SK-N-SH (cell line): ENCODE measurements at regions not wholly inside any gene's neighbourhood (a gene's known extent, or its start where the extent isn't known, plus 50 kb on each side); places are given as distances from the start of the nearest gene placed in this dataset.

Experiments used
- CTCF ChIA-PET: fragments of 300-600, 350-600 bp; formaldehyde crosslinking; extraction: SDS; loops from one replicate; lab custom pipeline; 2021; lab: Yijun Ruan, JAX
- POLR2A ChIA-PET: fragments of 350-600 bp; sonication (Branson Sonifier 250); formaldehyde crosslinking; extraction: SDS; loops from one replicate; lab custom pipeline; 2020; ENCODE audit warnings: antibody characterized with exemption, inconsistent platforms; lab: Yijun Ruan, JAX
- DNase-seq: peaks from one replicate; pipeline ENCODE4 v3.0.0; 2012
- H2AFZ ChIP-seq: fragments of 200-600 bp; sonication (generic); 2 replicates; pipeline ENCODE4 v1.8.1; 2016; ENCODE audit warnings: antibody characterized with exemption, mild to moderate bottlenecking, low read depth
- H3F3A ChIP-seq: fragments of 200-600 bp; sonication (generic); replicated peaks from 2 replicates; pipeline ENCODE3; 2016; ENCODE audit warnings: antibody characterized with exemption, mild to moderate bottlenecking; ENCODE audit not compliant: insufficient read depth
- H3K27ac ChIP-seq, 2 experiments: fragments of 200-500 bp in 1 of 2; fragments of 200-600 bp in 1 of 2; sonication (Bioruptor generic) in 1 of 2; sonication (generic), shearing (Covaris generic) in 1 of 2; 2 replicates each; pipeline versions ENCODE4 v1.5.1 to v1.6.1; 2014 to 2016; ENCODE audit warnings: low read depth in 2 of 2, inconsistent platforms in 1 of 2, low read length in 1 of 2, mild to moderate bottlenecking in 1 of 2, mixed read lengths in 1 of 2
- H3K27me3 ChIP-seq: fragments of 200-600 bp; sonication (generic), shearing (Covaris generic); 2 replicates; pipeline ENCODE4 v1.6.1; 2016; ENCODE audit warnings: mixed run types; ENCODE audit not compliant: insufficient read depth
- H3K36me3 ChIP-seq, 2 experiments: fragments of 200-500 bp in 1 of 2; fragments of 200-600 bp in 1 of 2; sonication (Bioruptor generic) in 1 of 2; sonication (generic) in 1 of 2; replicated peaks in 1 of 2; 2 replicates each; pipeline versions ENCODE3 to v1.5.1; 2014 to 2016; ENCODE audit warnings: low read length in 1 of 2, mild to moderate bottlenecking in 1 of 2; ENCODE audit not compliant: insufficient read depth in 2 of 2, control insufficient read depth in 1 of 2
- H3K4me1 ChIP-seq, 2 experiments: fragments of 200-500 bp in 1 of 2; fragments of 200-600 bp in 1 of 2; sonication (Bioruptor generic) in 1 of 2; sonication (generic), shearing (Covaris generic) in 1 of 2; 2 replicates each; pipeline versions ENCODE4 v1.5.1 to v1.6.1; 2014 to 2016; ENCODE audit warnings: low read depth in 1 of 2, low read length in 1 of 2, mixed run types in 1 of 2; ENCODE audit not compliant: insufficient read depth in 2 of 2, control insufficient read depth in 1 of 2
- H3K4me2 ChIP-seq: fragments of 200-600 bp; sonication (generic), shearing (Covaris generic); 2 replicates; pipeline ENCODE4 v1.6.1; 2017; ENCODE audit warnings: mixed run types
- H3K4me3 ChIP-seq, 2 experiments: fragments of 200-500 bp in 1 of 2; fragments of 200-600 bp in 1 of 2; sonication (Bioruptor generic) in 1 of 2; sonication (generic), shearing (Covaris generic) in 1 of 2; 2 replicates each; pipeline versions ENCODE4 v1.5.1 to v1.8.1; 2014 to 2016; ENCODE audit warnings: low read depth in 2 of 2, inconsistent platforms in 1 of 2, low read length in 1 of 2, mild to moderate bottlenecking in 1 of 2, mixed read lengths in 1 of 2, moderate library complexity in 1 of 2
- H3K79me2 ChIP-seq: fragments of 200-600 bp; sonication (generic); 2 replicates; pipeline ENCODE4 v1.8.1; 2017; ENCODE audit warnings: mild to moderate bottlenecking; ENCODE audit not compliant: insufficient read depth
- H3K9ac ChIP-seq: fragments of 200-600 bp; sonication (generic); 2 replicates; pipeline ENCODE4 v1.6.1; 2017; ENCODE audit warnings: mixed run types
- H3K9me2 ChIP-seq: fragments of 200-600 bp; sonication (generic); 2 replicates; pipeline ENCODE4 v1.6.1; 2017; ENCODE audit warnings: mixed run types
- H3K9me3 ChIP-seq: fragments of 200-600 bp; sonication (generic); 2 replicates; pipeline ENCODE4 v1.6.1; 2017; ENCODE audit warnings: mixed run types, mild to moderate bottlenecking, moderate library complexity
- H4K20me1 ChIP-seq: fragments of 200-600 bp; sonication (generic); 2 replicates; pipeline ENCODE4 v1.6.1; 2017; ENCODE audit warnings: mild to moderate bottlenecking, mixed run types; ENCODE audit not compliant: insufficient read depth
- CHD2 ChIP-seq: fragments of 150-350 bp; IDR thresholded peaks from 2 replicates; pipeline ENCODE4 v1.6.1; 2018; ENCODE audit warnings: low read length; ENCODE audit not compliant: partially characterized antibody
- EZH2phosphoT487 ChIP-seq: fragments of 200-600 bp; sonication (generic); IDR thresholded peaks from 2 replicates; pipeline ENCODE4 v1.6.1; 2017; ENCODE audit warnings: low read depth, mixed run types, mild to moderate bottlenecking, antibody characterized with exemption, moderate library complexity, borderline replicate concordance
- FOSL2 ChIP-seq: IDR thresholded peaks from 2 replicates; pipeline ENCODE4 v1.4.0; 2012; ENCODE audit warnings: low read depth, mild to moderate bottlenecking, moderate library complexity, borderline replicate concordance
- FOXJ3 ChIP-seq: sonication (generic); formaldehyde crosslinking; IDR thresholded peaks from 2 replicates; pipeline ENCODE4 v1.5.1; 2020; ENCODE audit warnings: mild to moderate bottlenecking, missing genetic modification reagents
- GATA2 ChIP-seq: sonication (generic); formaldehyde crosslinking; IDR thresholded peaks from 2 replicates; pipeline ENCODE4 v1.5.0; 2020; ENCODE audit warnings: mild to moderate bottlenecking, missing genetic modification reagents
- JUND ChIP-seq: IDR thresholded peaks from 2 replicates; pipeline ENCODE4 v1.4.0; 2012
- MAX ChIP-seq: IDR thresholded peaks from 2 replicates; pipeline ENCODE4 v1.4.0; 2012; ENCODE audit warnings: low read depth
- MEF2A ChIP-seq: IDR thresholded peaks from 2 replicates; pipeline ENCODE4 v1.4.0; 2012; ENCODE audit warnings: low read depth, borderline replicate concordance
- MXI1 ChIP-seq: IDR thresholded peaks from 2 replicates; pipeline ENCODE4 v1.6.1; 2012; ENCODE audit warnings: mild to moderate bottlenecking, low read depth, low read length, improper control_type of control experiment
- NFIC ChIP-seq: IDR thresholded peaks from 2 replicates; pipeline ENCODE4 v1.4.0; 2012; ENCODE audit warnings: borderline replicate concordance
- PBX3 ChIP-seq: IDR thresholded peaks from 2 replicates; pipeline ENCODE4; 2012
- RXRA ChIP-seq: IDR thresholded peaks from 2 replicates; pipeline ENCODE4 v1.4.0; 2012; ENCODE audit warnings: low read depth, mild to moderate bottlenecking, borderline replicate concordance
- TAF1 ChIP-seq: IDR thresholded peaks from 2 replicates; pipeline ENCODE4 v1.6.1; 2012; ENCODE audit warnings: low read depth, mild to moderate bottlenecking, low read length, moderate library complexity, borderline replicate concordance
- TEAD4 ChIP-seq: IDR thresholded peaks from 2 replicates; pipeline ENCODE4 v1.4.0; 2012; ENCODE audit warnings: mild to moderate bottlenecking, borderline replicate concordance; ENCODE audit not compliant: insufficient read depth
- YY1 ChIP-seq: IDR thresholded peaks from 2 replicates; pipeline ENCODE4 v1.4.0; 2012; ENCODE audit warnings: low read depth, mild to moderate bottlenecking
- WGBS: methylation state at CpG from one replicate; pipeline ENCODE4 v1.1.6; 2017; ENCODE audit warnings: low lambda C conversion rate; 5-methylcytosine and 5-hydroxymethylcytosine counted together
- TF ChIP-seq, protein P1 (sequence below): IDR thresholded peaks from 2 replicates; pipeline ENCODE4 v1.6.1; 2012; ENCODE audit warnings: mild to moderate bottlenecking, low read depth, low read length, moderate library complexity
- TF ChIP-seq, protein P2 (sequence below): fragments of 200-600 bp; sonication (generic); IDR thresholded peaks from 2 replicates; pipeline ENCODE4 v1.6.1; 2017; ENCODE audit warnings: antibody characterized with exemption, mild to moderate bottlenecking, moderate library complexity

DNA sequence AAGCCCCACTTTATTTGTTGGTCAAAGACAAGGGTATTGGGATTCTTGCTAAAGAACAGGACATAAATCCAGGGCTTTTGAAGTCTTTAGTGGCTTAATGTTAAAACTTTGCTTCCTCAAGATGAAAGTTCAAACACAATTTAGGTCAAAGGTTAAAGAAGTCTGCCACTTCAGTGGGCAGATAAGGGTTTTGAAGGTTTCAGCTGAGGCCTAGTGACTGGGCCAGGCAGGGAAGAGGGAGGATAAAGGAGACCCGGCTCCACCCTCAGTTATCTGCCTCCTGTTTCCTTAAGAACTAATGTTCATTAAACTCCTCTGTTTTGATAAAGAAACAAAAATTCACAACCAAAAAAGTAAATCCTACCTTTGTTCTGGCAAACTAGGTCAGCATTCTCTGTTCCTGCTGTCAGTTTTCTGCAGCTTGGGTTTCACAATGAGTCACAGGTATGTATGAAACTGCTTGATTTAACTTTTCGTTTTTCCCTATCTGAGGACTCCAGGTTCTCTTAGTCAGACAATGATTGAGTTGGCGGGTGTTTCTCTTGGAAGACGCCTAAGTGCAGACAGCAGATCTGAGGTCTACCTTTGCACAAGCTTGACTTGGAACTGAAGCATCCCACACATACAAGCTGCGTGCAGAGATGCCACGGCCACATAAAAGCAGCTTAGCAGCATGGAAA is 208.3 kb downstream of the EXOC5 start (continued):
- no peak for TF ChIP-seq PBX3

DNA sequence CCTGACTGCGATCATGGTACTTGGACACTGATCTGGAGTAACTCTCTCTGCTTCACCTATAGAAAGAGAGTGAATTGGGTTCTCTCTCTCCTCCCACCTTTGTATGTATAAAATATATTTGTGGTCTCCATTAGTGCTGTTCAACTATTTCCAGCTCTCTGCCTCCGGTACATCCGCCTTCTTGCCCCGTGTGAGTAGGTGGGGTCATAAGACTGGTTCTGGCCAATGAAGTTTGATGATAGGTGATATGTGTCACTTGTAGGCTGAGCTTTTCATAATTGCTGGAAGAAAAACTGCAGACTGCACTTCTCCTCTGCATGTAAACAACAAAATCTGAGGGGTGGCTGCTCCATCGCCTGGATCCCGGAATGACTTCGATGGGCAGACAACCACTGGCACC is 210.4 kb downstream of the EXOC5 start:
- Histone ChIP-seq H4K20me1 (no peaks in the 10 kb centered on the region), H3K4me2 (no peak overlapping the region), H3K27me3 (no peaks in the 10 kb centered on the region; the same call in 1 of the 2 replicates), H3K79me2 (no peaks in the 10 kb centered on the region), H3K9ac (no peak overlapping the region), H3K36me3 (no peaks in the 10 kb centered on the region), H3K4me1 (no peaks in the 10 kb centered on the region; a peak in 1 of 4 replicates), H3F3A (no peaks in the 10 kb centered on the region), H3K9me2 (no peaks in the 10 kb centered on the region), H3K9me3 (no peaks in the 10 kb centered on the region), H3K4me3 (no peak overlapping the region), H3K27ac (no peak overlapping the region), H2AFZ (no peak overlapping the region)
- 46% methylated on average over 4 of the region's 7 CpGs for WGBS
- ChIA-PET CTCF (interaction anchor here (0.7 kb wide), 1 partner anchor 131 kb away, joined by 3 read pairs; no protein-coding TSS in a partner anchor), POLR2A (no interaction called here)
- DNase-seq, result no peak
- TF ChIP-seq FOXJ3, result no peak
- TF ChIP-seq TAF1, result no peak
- TF ChIP-seq YY1, result no peak
- no peak for TF ChIP-seq NFIC
- TF ChIP-seq CHD2, result no peak
- TF ChIP-seq JUND, result no peak
- no peak for TF ChIP-seq RXRA

GRCh38 chr14:57057803-57058202 is 210.9 kb downstream of the EXOC5 start:
- H3K9ac ChIP-seq, result no peak overlapping the region
- H3K4me1 ChIP-seq, result no peaks in the 10 kb centered on the region; a peak in 1 of 4 replicates
- H3K9me3 ChIP-seq, result no peaks in the 10 kb centered on the region
- H3K4me2 ChIP-seq, result no peak overlapping the region
- H3K27me3 ChIP-seq, result no peaks in the 10 kb centered on the region; the same call in 1 of the 2 replicates
- H3K4me3 ChIP-seq, result no peak overlapping the region
- H3K79me2 ChIP-seq, result no peaks in the 10 kb centered on the region
- WGBS, result 11% methylated on average over 4 of the region's 4 CpGs
- no peak overlapping the region for H2AFZ ChIP-seq
- H3F3A ChIP-seq, result no peaks in the 10 kb centered on the region
- H4K20me1 ChIP-seq, result no peaks in the 10 kb centered on the region
- H3K27ac ChIP-seq, result no peak overlapping the region
- ChIA-PET CTCF (no interaction called here), POLR2A (no interaction called here)
- no peak for DNase-seq
- H3K36me3 ChIP-seq, result no peaks in the 10 kb centered on the region
- H3K9me2 ChIP-seq, result no peaks in the 10 kb centered on the region
- TF ChIP-seq EZH2phosphoT487, result no peak
- no peak for TF ChIP-seq MAX
- no peak for TF ChIP-seq FOSL2
- TF ChIP-seq TEAD4, result no peak
- TF ChIP-seq TAF1, result no peak
- no peak for TF ChIP-seq PBX3
- TF ChIP-seq, protein P1, sequence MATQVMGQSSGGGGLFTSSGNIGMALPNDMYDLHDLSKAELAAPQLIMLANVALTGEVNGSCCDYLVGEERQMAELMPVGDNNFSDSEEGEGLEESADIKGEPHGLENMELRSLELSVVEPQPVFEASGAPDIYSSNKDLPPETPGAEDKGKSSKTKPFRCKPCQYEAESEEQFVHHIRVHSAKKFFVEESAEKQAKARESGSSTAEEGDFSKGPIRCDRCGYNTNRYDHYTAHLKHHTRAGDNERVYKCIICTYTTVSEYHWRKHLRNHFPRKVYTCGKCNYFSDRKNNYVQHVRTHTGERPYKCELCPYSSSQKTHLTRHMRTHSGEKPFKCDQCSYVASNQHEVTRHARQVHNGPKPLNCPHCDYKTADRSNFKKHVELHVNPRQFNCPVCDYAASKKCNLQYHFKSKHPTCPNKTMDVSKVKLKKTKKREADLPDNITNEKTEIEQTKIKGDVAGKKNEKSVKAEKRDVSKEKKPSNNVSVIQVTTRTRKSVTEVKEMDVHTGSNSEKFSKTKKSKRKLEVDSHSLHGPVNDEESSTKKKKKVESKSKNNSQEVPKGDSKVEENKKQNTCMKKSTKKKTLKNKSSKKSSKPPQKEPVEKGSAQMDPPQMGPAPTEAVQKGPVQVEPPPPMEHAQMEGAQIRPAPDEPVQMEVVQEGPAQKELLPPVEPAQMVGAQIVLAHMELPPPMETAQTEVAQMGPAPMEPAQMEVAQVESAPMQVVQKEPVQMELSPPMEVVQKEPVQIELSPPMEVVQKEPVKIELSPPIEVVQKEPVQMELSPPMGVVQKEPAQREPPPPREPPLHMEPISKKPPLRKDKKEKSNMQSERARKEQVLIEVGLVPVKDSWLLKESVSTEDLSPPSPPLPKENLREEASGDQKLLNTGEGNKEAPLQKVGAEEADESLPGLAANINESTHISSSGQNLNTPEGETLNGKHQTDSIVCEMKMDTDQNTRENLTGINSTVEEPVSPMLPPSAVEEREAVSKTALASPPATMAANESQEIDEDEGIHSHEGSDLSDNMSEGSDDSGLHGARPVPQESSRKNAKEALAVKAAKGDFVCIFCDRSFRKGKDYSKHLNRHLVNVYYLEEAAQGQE, result no peak
- TF ChIP-seq MEF2A, result no peak
- TF ChIP-seq, protein P2, sequence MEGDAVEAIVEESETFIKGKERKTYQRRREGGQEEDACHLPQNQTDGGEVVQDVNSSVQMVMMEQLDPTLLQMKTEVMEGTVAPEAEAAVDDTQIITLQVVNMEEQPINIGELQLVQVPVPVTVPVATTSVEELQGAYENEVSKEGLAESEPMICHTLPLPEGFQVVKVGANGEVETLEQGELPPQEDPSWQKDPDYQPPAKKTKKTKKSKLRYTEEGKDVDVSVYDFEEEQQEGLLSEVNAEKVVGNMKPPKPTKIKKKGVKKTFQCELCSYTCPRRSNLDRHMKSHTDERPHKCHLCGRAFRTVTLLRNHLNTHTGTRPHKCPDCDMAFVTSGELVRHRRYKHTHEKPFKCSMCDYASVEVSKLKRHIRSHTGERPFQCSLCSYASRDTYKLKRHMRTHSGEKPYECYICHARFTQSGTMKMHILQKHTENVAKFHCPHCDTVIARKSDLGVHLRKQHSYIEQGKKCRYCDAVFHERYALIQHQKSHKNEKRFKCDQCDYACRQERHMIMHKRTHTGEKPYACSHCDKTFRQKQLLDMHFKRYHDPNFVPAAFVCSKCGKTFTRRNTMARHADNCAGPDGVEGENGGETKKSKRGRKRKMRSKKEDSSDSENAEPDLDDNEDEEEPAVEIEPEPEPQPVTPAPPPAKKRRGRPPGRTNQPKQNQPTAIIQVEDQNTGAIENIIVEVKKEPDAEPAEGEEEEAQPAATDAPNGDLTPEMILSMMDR, result no peak
- no peak for TF ChIP-seq GATA2
- TF ChIP-seq MXI1, result no peak
